Stimulated activated CD8-positive, alpha-beta memory T cell treated with anti-CD3 and anti-CD28 coated beads, Interleukin-7, amount 100 ng/mL, for 1 hour (primary cell): ENCODE measurements at regions not wholly inside any gene's neighbourhood (a gene's known extent, or its start where the extent isn't known, plus 50 kb on each side); places are given as distances from the start of the nearest gene placed in this dataset.
"Not testable (repeated sequence)": the region's sequence is repeated elsewhere in the genome, so short reads cannot be mapped to it uniquely, and the experiment has no call there.

Experiments
- DNase-seq, 2 donors: peaks; one replicate each; pipeline ENCODE4 v3.0.0-alpha.2; 2020; ENCODE audit warnings: low read depth in 2 of 2

GRCh38 chr1:194073833-194074232 lies 887.4 kb upstream of the B3GALT2 start:
- DNase-seq = no peak

GRCh38 chr1:194071205-194071604 lies 884.8 kb upstream of the B3GALT2 start:
- no peak for DNase-seq

GRCh38 chr1:194069831-194070218 lies 883.4 kb upstream of the B3GALT2 start:
- no peak for DNase-seq

GRCh38 chr1:194069168-194069830 lies 882.9 kb upstream of the B3GALT2 start:
- no peak for DNase-seq

- no peak for DNase-seq
These were observed 882.2 kb upstream of the B3GALT2 start for GRCh38 chr1:194068446-194069167.

- no peak for DNase-seq
These were observed 881.4 kb upstream of the B3GALT2 start for GRCh38 chr1:194067772-194068171.

GRCh38 chr1:194062962-194063361 lies 876.5 kb upstream of the B3GALT2 start:
- DNase-seq = no peak

- no peak for DNase-seq
These were observed 876.1 kb upstream of the B3GALT2 start for GRCh38 chr1:194062526-194062925.

- DNase-seq = no peak
These were observed 874.1 kb upstream of the B3GALT2 start for GRCh38 chr1:194060481-194060880.

- DNase-seq = not testable (repeated sequence)
These were observed 871.9 kb upstream of the B3GALT2 start for GRCh38 chr1:194058268-194058667.

GRCh38 chr1:194056169-194056568 lies 869.8 kb upstream of the B3GALT2 start:
- no peak for DNase-seq

- no peak for DNase-seq
These were observed 869.1 kb upstream of the B3GALT2 start for GRCh38 chr1:194055536-194055935.

- no peak for DNase-seq
These were observed 866.3 kb upstream of the B3GALT2 start for GRCh38 chr1:194052514-194053338.

- no peak for DNase-seq
These were observed 861.5 kb upstream of the B3GALT2 start for GRCh38 chr1:194047921-194048320.

GRCh38 chr1:194047206-194047605 lies 860.8 kb upstream of the B3GALT2 start:
- DNase-seq = no peak

GRCh38 chr1:194045416-194045815 lies 859.0 kb upstream of the B3GALT2 start:
- DNase-seq = no peak

GRCh38 chr1:194044892-194045291 lies 858.5 kb upstream of the B3GALT2 start:
- DNase-seq = no peak

- DNase-seq = no peak
These were observed 857.8 kb upstream of the B3GALT2 start for GRCh38 chr1:194043984-194044755.

GRCh38 chr1:194042736-194043135 lies 856.3 kb upstream of the B3GALT2 start:
- DNase-seq = no peak

- DNase-seq = no peak
These were observed 854.1 kb upstream of the B3GALT2 start for GRCh38 chr1:194040496-194040895.

- DNase-seq = no peak
These were observed 853.2 kb upstream of the B3GALT2 start for GRCh38 chr1:194039578-194039977.

- DNase-seq = no peak
These were observed 847.2 kb upstream of the B3GALT2 start for GRCh38 chr1:194033646-194034045.
